Mesendoderm (in vitro differentiated cells): ENCODE measurements at regions not wholly inside any gene's neighbourhood (a gene's known extent, or its start where the extent isn't known, plus 50 kb on each side); places are given as distances from the start of the nearest gene placed in this dataset.
A peak's percentile ranks its signal among the peaks of the same experiment; 100 is the strongest.

Experiments used
- DNase-seq: peaks from one replicate; pipeline ENCODE4 v3.0.0; 2013
- H2AK5ac ChIP-seq: 2 replicates; pipeline ENCODE4 v1.6.1; 2013; ENCODE audit warnings: low read length, inconsistent platforms
- H2BK120ac ChIP-seq: 2 replicates; pipeline ENCODE4 v1.6.1; 2013; ENCODE audit warnings: low read depth, mild to moderate bottlenecking, low read length, moderate library complexity, mixed read lengths
- H2BK15ac ChIP-seq: replicated peaks from 2 replicates; pipeline ENCODE4 v1.6.1; 2013; ENCODE audit warnings: low read depth, mild to moderate bottlenecking, moderate library complexity
- H2BK5ac ChIP-seq: 2 replicates; pipeline ENCODE4 v1.6.1; 2013; ENCODE audit warnings: low read length, inconsistent platforms
- H3K18ac ChIP-seq: 2 replicates; pipeline ENCODE4 v1.6.1; 2013; ENCODE audit warnings: mild to moderate bottlenecking, low read length, mixed read lengths
- H3K23ac ChIP-seq: one replicate; pipeline ENCODE4 v1.6.1; 2013; ENCODE audit warnings: low read length
- H3K27ac ChIP-seq: 2 replicates; pipeline ENCODE4 v1.5.1; 2013; ENCODE audit warnings: low read depth, mild to moderate bottlenecking, inconsistent platforms, low read length, moderate library complexity
- H3K27me3 ChIP-seq: 2 replicates; pipeline ENCODE4 v1.6.1; 2013; ENCODE audit warnings: low read length, control low read depth, mild to moderate bottlenecking, inconsistent platforms; ENCODE audit not compliant: insufficient read depth, poor library complexity
- H3K36me3 ChIP-seq: 2 replicates; pipeline ENCODE4 v1.6.1; 2013; ENCODE audit warnings: low read length, inconsistent platforms; ENCODE audit not compliant: control insufficient read depth, insufficient read depth
- H3K4ac ChIP-seq: one replicate; pipeline ENCODE4 v1.6.1; 2013; ENCODE audit warnings: low read depth, mild to moderate bottlenecking, low read length, moderate library complexity
- H3K4me1 ChIP-seq: 2 replicates; pipeline ENCODE4 v1.6.1; 2013; ENCODE audit warnings: low read depth, low read length, inconsistent platforms; ENCODE audit not compliant: control insufficient read depth
- H3K4me2 ChIP-seq: 2 replicates; pipeline ENCODE4 v1.6.1; 2013; ENCODE audit warnings: low read length
- H3K4me3 ChIP-seq: 2 replicates; pipeline ENCODE4 v1.5.1; 2013; ENCODE audit warnings: mild to moderate bottlenecking, low read length
- H3K56ac ChIP-seq: one replicate; pipeline ENCODE4 v1.6.1; 2013; ENCODE audit warnings: low read length
- H3K79me1 ChIP-seq: 2 replicates; pipeline ENCODE4 v1.6.1; 2013; ENCODE audit warnings: low read length, inconsistent platforms
- H3K79me2 ChIP-seq: 2 replicates; pipeline ENCODE4 v1.6.1; 2013; ENCODE audit warnings: mild to moderate bottlenecking, low read length; ENCODE audit not compliant: control insufficient read depth, insufficient read depth
- H3K9ac ChIP-seq: 2 replicates; pipeline ENCODE4 v1.6.1; 2013; ENCODE audit warnings: low read length, inconsistent platforms
- H4K5ac ChIP-seq: one replicate; pipeline ENCODE4 v1.6.1; 2013; ENCODE audit warnings: low read length
- H4K8ac ChIP-seq: one replicate; pipeline ENCODE4 v1.6.1; 2013; ENCODE audit warnings: low read depth, mild to moderate bottlenecking, control low read depth, low read length, moderate library complexity
- WGBS: extraction: QIAGEN DNeasy Blood & Tissue Kit; methylation state at CpG from one replicate; pipeline ENCODE4 v1.1.7; 2013; ENCODE audit warnings: low lambda C conversion rate, missing lambda C conversion rate; ENCODE audit not compliant: insufficient coverage; ENCODE audit errors: extremely low coverage; 5-methylcytosine and 5-hydroxymethylcytosine counted together

GRCh38 chr10:108244443-108245228, 1080.1 kb upstream of the SORCS1 start:
- Histone ChIP-seq H3K9ac (no peak overlapping the region), H3K23ac (no peak overlapping the region), H3K79me2 (no peaks in the 10 kb centered on the region), H3K18ac (no peak overlapping the region), H3K4me2 (no peak overlapping the region), H3K36me3 (no peaks in the 10 kb centered on the region), H3K27me3 (no peaks in the 10 kb centered on the region), H3K4ac (no peak overlapping the region), H4K5ac (no peak overlapping the region), H2AK5ac (no peak overlapping the region), H3K27ac (no peak overlapping the region), H2BK5ac (no peak overlapping the region), H3K79me1 (no peaks in the 10 kb centered on the region), H3K4me3 (no peak overlapping the region), H4K8ac (no peak overlapping the region), H3K4me1 (no peaks in the 10 kb centered on the region), H3K56ac (no peak overlapping the region), H2BK120ac (no peak overlapping the region), H2BK15ac (no peak overlapping the region)
- DNase-seq = peak; percentile 10
- WGBS = no CpG with 5 or more reads among the region's 9 CpGs

DNA sequence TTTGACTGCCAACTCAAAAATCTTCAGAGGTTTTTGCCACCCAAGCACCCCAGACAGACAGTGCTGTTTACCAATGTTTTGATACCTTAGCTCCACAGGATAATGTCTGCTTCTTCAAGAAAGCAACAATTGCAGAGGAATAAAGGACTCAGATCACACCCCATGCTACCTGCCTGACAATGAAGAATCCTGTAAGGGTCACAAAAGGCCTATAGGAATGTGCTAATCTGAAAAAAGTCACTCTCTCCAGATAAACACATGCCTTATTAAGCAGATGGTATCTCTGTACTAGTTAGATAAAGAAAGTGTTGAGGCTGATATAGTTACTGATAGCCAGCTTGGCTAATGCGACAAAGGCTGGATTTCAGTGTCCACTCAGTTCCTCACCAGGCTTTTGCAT, 1076.7 kb upstream of the SORCS1 start:
- WGBS = no CpG with 5 or more reads among the region's 1 CpG
- H3K56ac ChIP-seq = no peak overlapping the region
- H3K4me2 ChIP-seq = no peak overlapping the region
- H3K27ac ChIP-seq = no peak overlapping the region
- no peak overlapping the region for H3K18ac ChIP-seq
- no peak overlapping the region for H3K4ac ChIP-seq
- DNase-seq = peak; percentile 88
- no peak overlapping the region for H2AK5ac ChIP-seq
- H2BK120ac ChIP-seq = no peak overlapping the region
- H3K36me3 ChIP-seq = no peaks in the 10 kb centered on the region
- no peak overlapping the region for H3K9ac ChIP-seq
- H3K4me1 ChIP-seq = no peaks in the 10 kb centered on the region
- H3K23ac ChIP-seq = no peak overlapping the region
- no peak overlapping the region for H2BK15ac ChIP-seq
- no peak overlapping the region for H2BK5ac ChIP-seq
- H4K5ac ChIP-seq = no peak overlapping the region
- H3K79me1 ChIP-seq = no peaks in the 10 kb centered on the region
- H3K4me3 ChIP-seq = no peak overlapping the region
- no peak overlapping the region for H4K8ac ChIP-seq
- no peaks in the 10 kb centered on the region for H3K27me3 ChIP-seq
- H3K79me2 ChIP-seq = no peaks in the 10 kb centered on the region

DNA sequence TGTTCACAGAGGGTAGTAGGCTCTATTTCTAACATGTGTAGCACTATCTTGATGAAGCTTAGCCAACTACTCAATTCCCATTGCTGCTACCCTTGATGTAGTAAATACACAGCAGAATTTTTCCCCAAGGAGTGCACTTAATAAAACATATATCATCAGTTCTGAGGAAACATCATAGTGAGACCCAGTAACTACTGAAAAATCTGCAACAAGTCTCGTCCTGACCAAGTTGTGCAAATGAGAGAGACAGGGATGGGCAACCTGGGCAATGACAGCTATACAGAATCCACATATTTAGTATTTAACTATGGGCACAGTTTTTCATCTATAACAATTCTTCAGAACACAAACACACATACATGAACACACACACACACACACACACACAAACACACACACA, 1073.8 kb upstream of the SORCS1 start:
- no peak overlapping the region for H3K27ac ChIP-seq
- H3K27me3 ChIP-seq = no peaks in the 10 kb centered on the region
- H2BK15ac ChIP-seq = no peak overlapping the region
- no peak overlapping the region for H3K4ac ChIP-seq
- no peak overlapping the region for H3K9ac ChIP-seq
- no peak overlapping the region for H2AK5ac ChIP-seq
- no peaks in the 10 kb centered on the region for H3K79me1 ChIP-seq
- no peaks in the 10 kb centered on the region for H3K79me2 ChIP-seq
- H3K4me1 ChIP-seq = no peaks in the 10 kb centered on the region
- H3K4me2 ChIP-seq = no peak overlapping the region
- no peak overlapping the region for H4K8ac ChIP-seq
- H2BK5ac ChIP-seq = no peak overlapping the region
- WGBS = no CpG with 5 or more reads among the region's 1 CpG
- no peak overlapping the region for H3K23ac ChIP-seq
- H3K4me3 ChIP-seq = no peak overlapping the region
- no peak for DNase-seq
- no peaks in the 10 kb centered on the region for H3K36me3 ChIP-seq
- no peak overlapping the region for H4K5ac ChIP-seq
- H3K56ac ChIP-seq = no peak overlapping the region
- H2BK120ac ChIP-seq = no peak overlapping the region
- no peak overlapping the region for H3K18ac ChIP-seq

DNA sequence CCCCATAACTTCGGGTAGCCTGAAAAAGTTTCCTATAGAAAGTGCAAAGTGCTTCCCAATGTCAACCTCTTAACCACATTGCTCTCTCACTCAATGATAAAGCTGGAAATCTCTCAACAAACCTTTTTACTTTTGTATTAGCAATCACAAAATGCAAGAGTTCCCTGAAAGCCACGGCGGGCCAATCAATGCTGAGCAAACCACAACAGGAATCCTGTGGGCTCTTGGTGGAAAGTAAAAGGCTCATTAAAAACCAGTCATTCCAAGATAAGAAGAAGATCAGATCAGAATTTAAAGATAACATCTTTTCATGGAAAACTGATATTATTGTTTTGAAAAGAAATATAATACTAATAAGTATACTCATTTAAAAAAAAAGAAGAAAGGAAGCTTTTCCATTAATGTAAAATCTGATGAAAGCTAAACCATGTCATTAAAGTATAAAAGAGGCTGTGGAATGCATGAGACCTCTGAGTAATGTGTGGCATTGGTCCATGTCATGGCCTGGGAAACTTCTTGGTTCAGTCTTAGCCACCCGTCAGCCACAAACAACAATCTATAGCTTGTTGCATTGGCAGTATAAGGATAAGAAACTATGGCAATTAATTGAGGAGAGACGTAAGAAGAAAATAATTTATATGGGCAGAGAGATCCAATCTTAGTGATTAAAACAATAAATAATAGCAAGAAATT, 1066.1 kb upstream of the SORCS1 start:
- Histone ChIP-seq H3K18ac (no peak overlapping the region), H3K4me3 (no peak overlapping the region), H3K27ac (no peak overlapping the region), H3K23ac (no peak overlapping the region), H3K36me3 (no peaks in the 10 kb centered on the region), H4K5ac (no peak overlapping the region), H2BK120ac (no peak overlapping the region), H3K4me2 (no peak overlapping the region), H3K56ac (no peak overlapping the region), H2AK5ac (no peak overlapping the region), H3K27me3 (no peaks in the 10 kb centered on the region), H3K4me1 (no peaks in the 10 kb centered on the region), H3K9ac (no peak overlapping the region), H2BK5ac (no peak overlapping the region), H3K79me1 (no peaks in the 10 kb centered on the region), H4K8ac (no peak overlapping the region), H2BK15ac (no peak overlapping the region), H3K79me2 (no peaks in the 10 kb centered on the region), H3K4ac (no peak overlapping the region)
- DNase-seq = no peak
- no CpG with 5 or more reads among the region's 5 CpGs for WGBS

DNA sequence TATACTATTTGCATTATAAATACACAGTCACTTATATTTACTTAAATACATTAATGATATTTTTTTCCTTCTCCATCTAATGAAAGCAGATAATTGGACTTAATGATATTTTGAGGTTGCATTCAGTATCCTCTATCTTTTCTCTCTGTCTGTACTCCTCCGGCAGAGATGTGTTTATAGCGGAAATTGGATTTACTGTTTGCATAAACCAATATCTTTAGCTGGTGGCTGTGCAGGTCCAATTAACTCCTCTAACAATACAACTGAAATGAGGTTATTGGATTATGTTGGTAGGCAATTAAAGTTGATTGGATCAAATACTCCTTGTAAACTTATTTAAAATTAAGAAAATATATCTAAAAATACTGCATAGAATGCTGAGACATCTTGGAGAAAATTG, 1044.2 kb upstream of the SORCS1 start:
- Histone ChIP-seq H3K79me2 (no peaks in the 10 kb centered on the region), H3K4me3 (no peak overlapping the region), H3K4ac (no peak overlapping the region), H2BK15ac (no peak overlapping the region), H2BK5ac (no peak overlapping the region), H2AK5ac (no peak overlapping the region), H3K23ac (no peak overlapping the region), H3K4me1 (no peaks in the 10 kb centered on the region), H2BK120ac (no peak overlapping the region), H3K27me3 (no peaks in the 10 kb centered on the region), H3K4me2 (no peak overlapping the region), H3K56ac (no peak overlapping the region), H3K36me3 (no peaks in the 10 kb centered on the region), H3K18ac (no peak overlapping the region), H3K9ac (no peak overlapping the region), H4K5ac (no peak overlapping the region), H3K27ac (no peak overlapping the region), H4K8ac (no peak overlapping the region), H3K79me1 (no peaks in the 10 kb centered on the region)
- DNase-seq = no peak
- no CpG with 5 or more reads among the region's 2 CpGs for WGBS
